ENCODE measurements at regions not wholly inside any gene's neighbourhood (a gene's known extent, or its start where the extent isn't known, plus 50 kb on each side); places are given as distances from the start of the nearest gene placed in this dataset.

- ChIA-PET POLR2A (ENCODE audit: unreplicated experiment) (no interaction called here), CTCF (no interaction called here)
- Histone ChIP-seq H3K27ac (ENCODE audit: insufficient read depth, low read length) (no peak overlapping the region), H4K5ac (ENCODE audit: low read depth, low read length) (no peak overlapping the region), H4K20me1 (ENCODE audit: insufficient read depth, low read length) (no peaks in the 10 kb centered on the region), H3K4ac (ENCODE audit: low read depth, low read length) (no peak overlapping the region), H4K8ac (ENCODE audit: low read depth in 2 of 2, low read length in 2 of 2) (no peak overlapping the region), H3K23ac (ENCODE audit: low read depth, low read length) (no peak overlapping the region), H3K18ac (ENCODE audit: low read depth, low read length) (no peak overlapping the region), H3K79me1 (ENCODE audit: low read depth in 1 of 2, low read length in 2 of 2) (no peaks in the 10 kb centered on the region), H4K91ac (ENCODE audit: insufficient read depth, low read depth, low read length) (no peak overlapping the region), H3K27me3 (ENCODE audit: control insufficient read depth, insufficient read depth, low read length) (no peaks in the 10 kb centered on the region), H3K4me1 (ENCODE audit: control insufficient read depth, insufficient read depth, low read length) (no peaks in the 10 kb centered on the region), H2BK15ac (ENCODE audit: low read depth, low read length) (no peak overlapping the region), H3K4me3 (ENCODE audit: insufficient read depth, low read depth, low read length) (no peak overlapping the region), H3K4me2 (ENCODE audit: low read depth, low read length) (no peak overlapping the region), H3K9me3 (ENCODE audit: control insufficient read depth, insufficient read depth, low read length) (no peaks in the 10 kb centered on the region; the same call in 1 of the 2 replicates), H2AK5ac (ENCODE audit: low read depth, low read length) (no peak overlapping the region), H2AFZ (replicated peaks; ENCODE audit: low read length, poor library complexity) (no peak overlapping the region), H3K36me3 (ENCODE audit: control insufficient read depth, insufficient read depth, low read length) (no peaks in the 10 kb centered on the region), H3K56ac (ENCODE audit: extremely low read depth, insufficient read depth, low read length) (no peak overlapping the region), H3K9ac (ENCODE audit: low read depth, low read length) (no peak overlapping the region), H2AK9ac (replicated peaks; ENCODE audit: low read depth, low read length, poor library complexity) (no peak overlapping the region), H3K14ac (replicated peaks; ENCODE audit: low read depth, low read length) (no peak overlapping the region), H2BK20ac (ENCODE audit: low read depth, low read length) (no peak overlapping the region), H2BK5ac (ENCODE audit: low read depth, low read length, poor library complexity, severe bottlenecking) (no peak overlapping the region), H3K9me1 (ENCODE audit: insufficient read depth, low read length) (no peaks in the 10 kb centered on the region), H2BK120ac (ENCODE audit: low read depth, low read length) (no peak overlapping the region)
- DNase-seq (no peak), ATAC-seq (ENCODE audit: low read depth) (no peak)
- TF ChIP-seq CHD1 (IDR thresholded peaks at IDR 0.05; ENCODE audit: low read depth, low read length) (no peak), MAFK (IDR thresholded peaks at IDR 0.05; ENCODE audit: low read depth, low read length) (no peak), CEBPB (IDR thresholded peaks at IDR 0.05; ENCODE audit: low read depth, low read length) (no peak), MXI1 (IDR thresholded peaks at IDR 0.05; ENCODE audit: borderline replicate concordance, low read depth, low read length) (no peak), BHLHE40 (IDR thresholded peaks at IDR 0.05; ENCODE audit: low read depth, low read length) (no peak), USF2 (IDR thresholded peaks at IDR 0.05; ENCODE audit: low read depth, low read length) (no peak), CTCF (conservative IDR thresholded peaks at IDR 0.05; ENCODE audit: low read depth, low read length) (no peak), NFE2L2 (IDR thresholded peaks at IDR 0.05; ENCODE audit: low read depth, low read length) (no peak), POLR2A (IDR thresholded peaks at IDR 0.05; ENCODE audit: low read depth, low read length) (no peak), ELK1 (IDR thresholded peaks at IDR 0.05; ENCODE audit: borderline replicate concordance, low read depth, low read length) (no peak)
- in situ Hi-C loops (cut with MboI; ENCODE audit: low sequenced_read_pairs) = no loop called here
- dilution Hi-C loops (cut with HindIII; ENCODE audit: low sequenced_read_pairs, unreplicated experiment) = no loop called here
- intact Hi-C loops (cut with micrococcal nuclease) = no loop called here
- BruUV-seq (replicated peaks) = no TSS peak
- 100% methylated on average over 1 of the region's 1 CpG; no CpG with 5 or more reads in 1 of the 2 experiments for WGBS, 2 experiments (ENCODE audit: extremely low coverage in 2 of 2, insufficient read length in 1 of 2)
Measured at GRCh38 chr13:88857256-88857655, 1186.1 kb downstream of the SLITRK5 start.

Measured in IMR-90 (cell line).